WTC11 (cell line): ENCODE measurements at regions not wholly inside any gene's neighbourhood (a gene's known extent, or its start where the extent isn't known, plus 50 kb on each side); places are given as distances from the start of the nearest gene placed in this dataset.

ENCODE experiments used
- ATAC-seq: fragments of 200-7000 bp; cut with Tn5 transposase; 2 replicates; pipeline ENCODE4 v1.10.0; 2021; ENCODE audit warnings: mild to moderate bottlenecking, moderate library complexity
- CTCF ChIA-PET: fragments of 300-600 bp; sonication (Branson Sonifier 250); formaldehyde crosslinking; loops from one replicate; lab custom pipeline; 2021; ENCODE audit warnings: antibody characterized with exemption; lab: Charles Lee
- POLR2A ChIA-PET: fragments of 350-600 bp; sonication (Branson Sonifier 250); formaldehyde crosslinking; loops from one replicate; lab custom pipeline; 2021; ENCODE audit warnings: antibody characterized with exemption; lab: Charles Lee
- DNase-seq: peaks from one replicate; pipeline ENCODE4 v3.0.0; 2021; ENCODE audit warnings: low spot score
- H3K27ac Mint-ChIP-seq: 2 replicates; pipeline ENCODE4 v1.8.0; 2021; ENCODE audit warnings: mixed read lengths
- H3K27me3 Mint-ChIP-seq: 2 replicates; pipeline ENCODE4 v1.8.0; 2021; ENCODE audit warnings: low read depth, mild to moderate bottlenecking, moderate library complexity, mixed read lengths
- H3K36me3 Mint-ChIP-seq: 2 replicates; pipeline ENCODE4 v1.8.0; 2021; ENCODE audit warnings: mixed read lengths
- H3K4me1 Mint-ChIP-seq: 2 replicates; pipeline ENCODE4 v1.8.0; 2022; ENCODE audit warnings: mixed read lengths
- H3K4me3 Mint-ChIP-seq: 2 replicates; pipeline ENCODE4 v1.8.0; 2021; ENCODE audit warnings: mild to moderate bottlenecking, moderate library complexity, mixed read lengths
- H3K9me3 Mint-ChIP-seq: 2 replicates; pipeline ENCODE4 v1.8.0; 2021; ENCODE audit warnings: mixed read lengths
- AR ChIP-seq: fragments of 250-450 bp; sonication (Bioruptor Pico); IDR thresholded peaks from 2 replicates; pipeline ENCODE4 v1.9.0; 2021; ENCODE audit warnings: mild to moderate bottlenecking
- ATF3 ChIP-seq: sonication (generic); formaldehyde crosslinking; conservative IDR thresholded peaks from 2 replicates; pipeline ENCODE4 v1.8.1; 2022; ENCODE audit warnings: mild to moderate bottlenecking, missing genetic modification reagents
- E2F5 ChIP-seq: sonication (generic); formaldehyde crosslinking; IDR thresholded peaks from 2 replicates; pipeline ENCODE4 v1.8.1; 2022; ENCODE audit warnings: mild to moderate bottlenecking, moderate library complexity, missing genetic modification reagents
- EMX1 ChIP-seq: fragments of 250-450 bp; sonication (Bioruptor Pico); IDR thresholded peaks from 2 replicates; pipeline ENCODE4 v1.8.0; 2021; ENCODE audit warnings: mild to moderate bottlenecking
- IRF2 ChIP-seq: sonication (generic); formaldehyde crosslinking; IDR thresholded peaks from 2 replicates; pipeline ENCODE4 v1.8.0; 2022; ENCODE audit warnings: low read depth, missing genetic modification reagents, borderline replicate concordance
- ZBTB21 ChIP-seq: sonication (generic); formaldehyde crosslinking; IDR thresholded peaks from 2 replicates; pipeline ENCODE4 v1.8.1; 2023; ENCODE audit warnings: mild to moderate bottlenecking, missing genetic modification reagents, borderline replicate concordance
- ZNF263 ChIP-seq: sonication (generic); formaldehyde crosslinking; IDR thresholded peaks from 2 replicates; pipeline ENCODE4 v1.8.1; 2022; ENCODE audit warnings: low read depth, mild to moderate bottlenecking, moderate library complexity, missing genetic modification reagents
- ZNF425 ChIP-seq: fragments of 250-450 bp; sonication (Bioruptor Pico); conservative IDR thresholded peaks from 2 replicates; pipeline ENCODE4 v1.9.0; 2021; ENCODE audit warnings: mild to moderate bottlenecking
- ZNF512 ChIP-seq: sonication (generic); formaldehyde crosslinking; IDR thresholded peaks from 2 replicates; pipeline ENCODE4 v1.8.1; 2022; ENCODE audit warnings: missing genetic modification reagents, borderline replicate concordance
- ZNF532 ChIP-seq: fragments of 250-450 bp; sonication (Bioruptor Pico); IDR thresholded peaks from 2 replicates; pipeline ENCODE4 v1.9.0; 2021; ENCODE audit warnings: mild to moderate bottlenecking, borderline replicate concordance
- ZNF671 ChIP-seq: fragments of 250-450 bp; sonication (Bioruptor Pico); IDR thresholded peaks from 2 replicates; pipeline ENCODE4 v1.8.0; 2021; ENCODE audit warnings: mild to moderate bottlenecking

GRCh38 chrX:150162141-150162540 lies 201.0 kb upstream of the MAMLD1 start (continued):
- TF ChIP-seq ZNF425 (CRISPR knock-in tag) (no peak), ZNF263 (no peak)

- CTCF ChIA-PET: no interaction called here
- no peak for TF ChIP-seq AR (CRISPR knock-in tag)
- no peak for TF ChIP-seq E2F5 (CRISPR knock-in tag)
- no peak for TF ChIP-seq EMX1 (CRISPR knock-in tag)
- TF ChIP-seq ZNF512 (CRISPR knock-in tag): no peak
- no peak for TF ChIP-seq ZBTB21 (CRISPR knock-in tag)
- TF ChIP-seq ATF3 (CRISPR knock-in tag): no peak
- TF ChIP-seq, all 79 proteins: peak for 0
- DNase-seq (no peak), ATAC-seq (no peak)
- no peaks in the 10 kb centered on the region for H3K9me3 Mint-ChIP-seq
- H3K36me3 Mint-ChIP-seq: no peaks in the 10 kb centered on the region
- no peaks in the 10 kb centered on the region; the same call in 1 of the 2 replicates for H3K27me3 Mint-ChIP-seq
- POLR2A ChIA-PET: no interaction called here
- no peaks in the 10 kb centered on the region for H3K4me1 Mint-ChIP-seq
- H3K27ac Mint-ChIP-seq: no peak overlapping the region
- H3K4me3 Mint-ChIP-seq: no peak overlapping the region
Measured at GRCh38 chrX:150163221-150163930, 199.7 kb upstream of the MAMLD1 start.

- H3K27ac Mint-ChIP-seq: no peak overlapping the region
- no peaks in the 10 kb centered on the region for H3K4me1 Mint-ChIP-seq
- H3K9me3 Mint-ChIP-seq: no peaks in the 10 kb centered on the region
- no peak overlapping the region for H3K4me3 Mint-ChIP-seq
- ChIA-PET CTCF (interaction anchor here (0.6 kb wide), 1 partner anchor 283 kb away, joined by 5 read pairs; the partner anchor contains the start of gene MAGEA8), POLR2A (no interaction called here)
- TF ChIP-seq ZNF532 (CRISPR knock-in tag) (no peak), ZNF671 (CRISPR knock-in tag) (no peak), IRF2 (CRISPR knock-in tag) (no peak)
- DNase-seq: no peak
- no peaks in the 10 kb centered on the region for H3K27me3 Mint-ChIP-seq
- ATAC-seq: no peak
- no peaks in the 10 kb centered on the region for H3K36me3 Mint-ChIP-seq
Measured at GRCh38 chrX:150163956-150164726, 199.0 kb upstream of the MAMLD1 start.
